Heart left ventricle (tissue), 16 donors: ENCODE measurements at regions not wholly inside any gene's neighbourhood (a gene's known extent, or its start where the extent isn't known, plus 50 kb on each side); places are given as distances from the start of the nearest gene placed in this dataset.

Experiments
- ATAC-seq, 4 donors: fragments of 200-7000 bp; cut with Tn5 transposase; one replicate each; pipeline ENCODE4 v1.9.1; 2020 to 2022; ENCODE audit warnings: moderate library complexity in 4 of 4, mild to moderate bottlenecking in 3 of 4, moderate number of reproducible peaks in 1 of 4
- DNase-seq, 5 donors: peaks; one replicate each; pipeline ENCODE4 v3.0.0-alpha.2; 2020
- H3K27ac ChIP-seq, 12 donors: fragments of 200-600 bp; sonication (generic) in 4 of 12; one replicate each; pipeline versions ENCODE4 v1.5.0 to v1.8.0; 2016 to 2022; ENCODE audit warnings: mild to moderate bottlenecking in 2 of 12
- H3K27me3 ChIP-seq, 9 donors: fragments of 200-600 bp; sonication (generic) in 2 of 9; one replicate each; pipeline versions ENCODE4 v1.5.1 to v1.8.0; 2016 to 2022; ENCODE audit warnings: mild to moderate bottlenecking in 3 of 9
- H3K36me3 ChIP-seq, 9 donors: fragments of 200-600 bp; sonication (generic) in 2 of 9; one replicate each; pipeline versions ENCODE4 v1.5.0 to v1.8.0; 2018 to 2022; ENCODE audit warnings: mild to moderate bottlenecking in 2 of 9
- H3K4me1 ChIP-seq, 12 donors: fragments of 200-600 bp; sonication (generic) in 4 of 12; one replicate each; pipeline versions ENCODE4 v1.5.0 to v1.8.0; 2016 to 2022; ENCODE audit warnings: mild to moderate bottlenecking in 3 of 12
- H3K4me3 ChIP-seq, 12 donors: fragments of 200-600 bp; sonication (generic) in 4 of 12; one replicate each; pipeline versions ENCODE4 v1.5.0 to v1.8.0; 2017 to 2022; ENCODE audit warnings: mild to moderate bottlenecking in 9 of 12, moderate library complexity in 4 of 12
- H3K9me3 ChIP-seq, 12 donors: fragments of 200-600 bp; sonication (generic) in 4 of 12; one replicate each; pipeline versions ENCODE4 v1.5.0 to v1.8.0; 2016 to 2022; ENCODE audit warnings: mild to moderate bottlenecking in 1 of 12
- CTCF ChIP-seq, 12 donors: fragments of 200-600 bp; sonication (generic) in 4 of 12; IDR thresholded peaks; one replicate each; pipeline versions ENCODE4 v1.5.0 to v1.8.0; 2018 to 2022; ENCODE audit warnings: antibody characterized with exemption in 12 of 12, mild to moderate bottlenecking in 5 of 12
- POLR2A ChIP-seq, 2 donors: fragments of 450-650 bp; IDR thresholded peaks; one replicate each; pipeline ENCODE4 v1.6.1; 2017; ENCODE audit warnings: antibody characterized with exemption in 2 of 2, mild to moderate bottlenecking in 2 of 2, moderate library complexity in 2 of 2
- WGBS, 4 donors: extraction: QIAGEN DNeasy Blood & Tissue Kit in 2 of 4; methylation state at CpG; one replicate each; pipeline versions ENCODE4 v1.1.5 to v1.1.7; 2013 to 2018; 5-methylcytosine and 5-hydroxymethylcytosine counted together
- intact Hi-C, 10 donors: fragments of 100-400 bp; cut with DNase I; formaldehyde crosslinking; loops; one replicate each; pipeline versions ENCODE4 v1.11.1 to v1.14.2; 2022
- donor health status: ischemic (EF 13 %, LVEDD 7.1; RV severe dilation, severe dysfunction).
- donor health status: healthy with polysubstance abuse.
- donor health status: DM: no; HTN: yes; CAD: no.
- donor health status: DM: no; HTN: no; CAD: no.
- donor health status: ischemic (EF 25% LVEDD 6.9; RV normal size, moderate dysfunction).
- donor health status: ischemic (EF 25% LVEDD 5.7; RV mildly dilated, moderate dysfunction).
- donor health status: healthy.
- donor health status: DM: yes; HTN: yes; CAD: no.
- donor health status: ischemic (EF 35%, LVEDD 5.7; RV mildly dilated, moderate dysfunction).
- donor health status: nonischemic (EF 11% LVEDD 7.7; RV severe dilation, severe dysfunction).
- donor health status: DM: yes; HTN: yes; CAD: no.
- donor health status: PGD.
- donor health status: ischemic (EF 29% LVEDD 5.4; RV normal size, mild dysfunction).
- donor health status: nonischemic (EF 23%, LVEDD 6.1; RV moderate dilation, normal function).

GRCh38 chr2:111643759-111644158 lies 240.2 kb downstream of the ANAPC1 start:
- peaks cover 0 to 7% (median 0%) of the 10 kb centered on the region in 12 donors for H3K4me1 ChIP-seq
- ATAC-seq: no peak
- H3K27me3 ChIP-seq: no peaks in the 10 kb centered on the region
- no peak for DNase-seq
- no peak overlapping the region for H3K27ac ChIP-seq
- no peaks in the 10 kb centered on the region for H3K36me3 ChIP-seq
- 85 to 100% (median 91%) methylated on average over 1 of the region's 1 CpG for WGBS, 4 donors
- TF ChIP-seq CTCF (IDR thresholded peaks at IDR 0.05): no peak
- TF ChIP-seq POLR2A (IDR thresholded peaks at IDR 0.05): no peak
- H3K9me3 ChIP-seq: peaks cover 0 to 30% (median 14%) of the 10 kb centered on the region in 12 donors
- intact Hi-C loops: no loop called here
- no peak overlapping the region for H3K4me3 ChIP-seq

- 76 to 90% (median 88%) methylated on average over 3 of the region's 3 CpGs for WGBS, 4 donors
- no peak overlapping the region for H3K4me3 ChIP-seq
- no peaks in the 10 kb centered on the region for H3K36me3 ChIP-seq
- peaks cover 0 to 2% (median 0%) of the 10 kb centered on the region in 9 donors for H3K27me3 ChIP-seq
- DNase-seq: no peak
- peaks cover 0 to 4% (median 0%) of the 10 kb centered on the region in 12 donors for H3K4me1 ChIP-seq
- no peak overlapping the region for H3K27ac ChIP-seq
- ATAC-seq: no peak
- peaks cover 0 to 44% (median 14%) of the 10 kb centered on the region in 12 donors for H3K9me3 ChIP-seq
- TF ChIP-seq POLR2A (IDR thresholded peaks at IDR 0.05) (no peak), CTCF (IDR thresholded peaks at IDR 0.05) (no peak)
- intact Hi-C loops: no loop called here
Measured at GRCh38 chr2:111647359-111647758, 236.6 kb downstream of the ANAPC1 start.

- intact Hi-C loops: no loop called here
- DNase-seq (no peak), ATAC-seq (no peak)
- WGBS, 4 donors: 92 to 95% (median 93%) methylated on average over 4 of the region's 4 CpGs
- Histone ChIP-seq H3K4me1 (no peaks in the 10 kb centered on the region), H3K36me3 (no peaks in the 10 kb centered on the region), H3K4me3 (no peak overlapping the region), H3K9me3 (peaks cover 0 to 30% (median 7%) of the 10 kb centered on the region in 12 donors), H3K27me3 (peaks cover 0 to 2% (median 0%) of the 10 kb centered on the region in 9 donors), H3K27ac (no peak overlapping the region)
- TF ChIP-seq POLR2A (IDR thresholded peaks at IDR 0.05): no peak
- TF ChIP-seq CTCF (IDR thresholded peaks at IDR 0.05): no peak
Measured at GRCh38 chr2:111652038-111652437, 232.0 kb downstream of the ANAPC1 start.

GRCh38 chr2:111652681-111653080 lies 231.3 kb downstream of the ANAPC1 start:
- Histone ChIP-seq H3K27ac (no peak overlapping the region), H3K4me3 (no peak overlapping the region), H3K36me3 (no peaks in the 10 kb centered on the region), H3K27me3 (peaks cover 0 to 2% (median 0%) of the 10 kb centered on the region in 9 donors), H3K4me1 (no peaks in the 10 kb centered on the region), H3K9me3 (peaks cover 0 to 24% (median 3%) of the 10 kb centered on the region in 12 donors)
- no peak for ATAC-seq
- no peak for TF ChIP-seq POLR2A (IDR thresholded peaks at IDR 0.05)
- no peak for TF ChIP-seq CTCF (IDR thresholded peaks at IDR 0.05)
- intact Hi-C loops: no loop called here
- WGBS, 4 donors: 46 to 60% (median 49%) methylated on average over 1 of the region's 1 CpG
- no peak for DNase-seq
